ENCODE measurements at regions not wholly inside any gene's neighbourhood (a gene's known extent, or its start where the extent isn't known, plus 50 kb on each side); places are given as distances from the start of the nearest gene placed in this dataset.

DNA sequence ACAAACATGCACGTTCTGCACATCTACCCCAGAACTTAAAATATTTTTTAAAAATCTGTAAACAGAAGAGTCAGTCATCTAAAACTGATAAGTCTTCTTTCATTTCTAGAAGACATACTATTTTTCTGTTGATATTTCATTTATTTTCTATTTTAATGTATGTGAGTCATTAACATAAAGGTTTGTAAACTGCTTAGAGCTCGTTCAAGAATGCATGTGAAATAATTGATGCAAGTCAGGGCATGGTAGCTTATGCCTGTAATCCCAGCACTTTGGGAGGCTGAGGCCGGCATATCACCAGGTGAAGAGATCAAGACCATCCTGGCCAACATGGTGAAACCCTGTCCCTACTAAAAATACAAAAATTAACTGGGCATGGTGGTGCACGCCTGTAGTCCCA is 219.9 kb upstream of the HSFY2 start:
- TF ChIP-seq POLR2A (IDR thresholded peaks at IDR 0.05) (no peak), CTCF (IDR thresholded peaks at IDR 0.05) (no peak)
